BE2C (cell line): ENCODE measurements at regions not wholly inside any gene's neighbourhood (a gene's known extent, or its start where the extent isn't known, plus 50 kb on each side); places are given as distances from the start of the nearest gene placed in this dataset.

Experiments used
- DNase-seq: peaks from one replicate; pipeline ENCODE4 v3.0.0-alpha.2; 2020
- H3K27me3 ChIP-seq: fragments of 250-450 bp; sonication (Bioruptor Pico); 2 replicates; pipeline ENCODE4 v1.5.1; 2020; ENCODE audit warnings: mild to moderate bottlenecking
- H3K36me3 ChIP-seq: fragments of 250-450 bp; sonication (Bioruptor Pico); 2 replicates; pipeline ENCODE4 v1.5.1; 2020; ENCODE audit warnings: mild to moderate bottlenecking
- H3K4me1 ChIP-seq: fragments of 250-450 bp; sonication (Bioruptor Pico); 2 replicates; pipeline ENCODE4 v1.5.1; 2020
- H3K4me3 ChIP-seq: 2 replicates; pipeline ENCODE4 v1.5.1; 2011; ENCODE audit warnings: low read depth, low read length
- H3K9me3 ChIP-seq: fragments of 250-450 bp; sonication (Bioruptor Pico); 2 replicates; pipeline ENCODE4 v1.5.1; 2020
- CTCF ChIP-seq: IDR thresholded peaks from 2 replicates; pipeline ENCODE4 v1.5.1; 2012; ENCODE audit warnings: mild to moderate bottlenecking, low read depth, low read length

- Histone ChIP-seq H3K4me1 (peaks cover 26% of the 10 kb centered on the region), H3K27me3 (no peaks in the 10 kb centered on the region), H3K36me3 (no peaks in the 10 kb centered on the region), H3K9me3 (no peaks in the 10 kb centered on the region), H3K4me3 (no peak overlapping the region)
- DNase-seq: no peak
- no peak for TF ChIP-seq CTCF
Observed at GRCh38 chr3:117597865-117598264, 888.3 kb downstream of the TUSC7 start.

- DNase-seq: no peak
- TF ChIP-seq CTCF: no peak
- Histone ChIP-seq H3K4me3 (no peak overlapping the region), H3K4me1 (peaks cover 33% of the 10 kb centered on the region), H3K9me3 (no peaks in the 10 kb centered on the region), H3K27me3 (no peaks in the 10 kb centered on the region), H3K36me3 (no peaks in the 10 kb centered on the region)
Observed at GRCh38 chr3:117600112-117600511, 890.5 kb downstream of the TUSC7 start.

- no peak overlapping the region for H3K4me3 ChIP-seq
- DNase-seq: no peak
- H3K9me3 ChIP-seq: no peaks in the 10 kb centered on the region
- H3K36me3 ChIP-seq: no peaks in the 10 kb centered on the region
- H3K4me1 ChIP-seq: peaks cover 33% of the 10 kb centered on the region
- TF ChIP-seq CTCF: no peak
- no peaks in the 10 kb centered on the region for H3K27me3 ChIP-seq
Observed at GRCh38 chr3:117600666-117601065, 891.1 kb downstream of the TUSC7 start.

- DNase-seq: no peak
Observed at GRCh38 chr3:117602058-117602644, 892.6 kb downstream of the TUSC7 start.

GRCh38 chr3:117603097-117603496, 893.5 kb downstream of the TUSC7 start:
- H3K4me1 ChIP-seq: peaks cover 26% of the 10 kb centered on the region
- H3K27me3 ChIP-seq: no peaks in the 10 kb centered on the region
- no peaks in the 10 kb centered on the region for H3K36me3 ChIP-seq
- DNase-seq: no peak
- TF ChIP-seq CTCF: no peak
- no peaks in the 10 kb centered on the region for H3K9me3 ChIP-seq
- H3K4me3 ChIP-seq: no peak overlapping the region

More at GRCh38 chr3:117602058-117602644, 892.6 kb downstream of the TUSC7 start:
- no peak for TF ChIP-seq CTCF
- H3K9me3 ChIP-seq: no peaks in the 10 kb centered on the region
- H3K36me3 ChIP-seq: no peaks in the 10 kb centered on the region
- H3K27me3 ChIP-seq: no peaks in the 10 kb centered on the region
- H3K4me1 ChIP-seq: peaks cover 33% of the 10 kb centered on the region
- H3K4me3 ChIP-seq: no peak overlapping the region

- no peak for DNase-seq
- no peak overlapping the region for H3K4me3 ChIP-seq
- peaks cover 28% of the 10 kb centered on the region for H3K4me1 ChIP-seq
- no peak for TF ChIP-seq CTCF
- no peaks in the 10 kb centered on the region for H3K36me3 ChIP-seq
- H3K27me3 ChIP-seq: no peaks in the 10 kb centered on the region
- no peaks in the 10 kb centered on the region for H3K9me3 ChIP-seq
Observed at GRCh38 chr3:117606866-117607265, 897.3 kb downstream of the TUSC7 start.
